ENCODE measurements at regions not wholly inside any gene's neighbourhood (a gene's known extent, or its start where the extent isn't known, plus 50 kb on each side); places are given as distances from the start of the nearest gene placed in this dataset.

DNA sequence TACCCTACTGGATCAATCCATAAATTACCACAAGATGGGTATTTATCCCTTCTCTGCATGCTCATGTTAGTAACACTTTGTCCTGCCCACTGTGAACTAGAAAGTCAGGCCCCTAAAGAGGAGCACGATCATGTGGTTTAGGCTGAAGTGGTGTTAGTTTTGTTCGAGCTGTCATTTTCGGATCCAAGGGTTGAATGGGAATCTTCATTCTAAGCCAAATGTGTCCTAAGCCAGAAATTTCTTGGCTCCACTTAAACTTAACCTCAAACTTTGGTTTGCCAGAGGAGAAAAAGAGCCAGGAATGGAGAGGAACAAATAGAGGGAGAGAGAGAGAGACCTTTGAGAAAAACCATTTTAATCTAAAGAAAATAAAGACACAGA is 837.7 kb upstream of the ZNF608 start:
- Histone ChIP-seq H3K36me3 (no peaks in the 10 kb centered on the region), H3K4me3 (no peak overlapping the region), H3K4me1 (replicated peaks) (no peaks in the 10 kb centered on the region), H3K9me3 (replicated peaks) (0 out of 2 replicates have a peak, but pooled peaks cover 2% of the 10 kb centered on the region), H3K27ac (no peak overlapping the region), H3K27me3 (replicated peaks) (no peaks in the 10 kb centered on the region)
- DNase-seq (ENCODE audit: low read depth in 1 of 2, low spot score in 2 of 2), result no peak

- DNase-seq (ENCODE audit: low read depth in 1 of 2, low spot score in 2 of 2), result no peak
- Histone ChIP-seq H3K4me1 (replicated peaks) (no peaks in the 10 kb centered on the region), H3K4me3 (no peak overlapping the region), H3K27ac (no peak overlapping the region), H3K27me3 (replicated peaks) (no peaks in the 10 kb centered on the region), H3K36me3 (no peaks in the 10 kb centered on the region), H3K9me3 (replicated peaks) (no peaks in the 10 kb centered on the region)
These were observed 835.6 kb upstream of the GRAMD2B start for GRCh38 chr5:125587631-125588030.

GRCh38 chr5:125592856-125593255 is 830.4 kb upstream of the GRAMD2B start:
- no peaks in the 10 kb centered on the region for H3K9me3 ChIP-seq (replicated peaks)
- H3K4me1 ChIP-seq (replicated peaks), result peaks cover 12% of the 10 kb centered on the region
- DNase-seq (ENCODE audit: low read depth in 1 of 2, low spot score in 2 of 2), result no peak
- H3K27me3 ChIP-seq (replicated peaks), result no peaks in the 10 kb centered on the region
- no peaks in the 10 kb centered on the region for H3K36me3 ChIP-seq
- no peak overlapping the region for H3K27ac ChIP-seq
- no peak overlapping the region for H3K4me3 ChIP-seq

DNA sequence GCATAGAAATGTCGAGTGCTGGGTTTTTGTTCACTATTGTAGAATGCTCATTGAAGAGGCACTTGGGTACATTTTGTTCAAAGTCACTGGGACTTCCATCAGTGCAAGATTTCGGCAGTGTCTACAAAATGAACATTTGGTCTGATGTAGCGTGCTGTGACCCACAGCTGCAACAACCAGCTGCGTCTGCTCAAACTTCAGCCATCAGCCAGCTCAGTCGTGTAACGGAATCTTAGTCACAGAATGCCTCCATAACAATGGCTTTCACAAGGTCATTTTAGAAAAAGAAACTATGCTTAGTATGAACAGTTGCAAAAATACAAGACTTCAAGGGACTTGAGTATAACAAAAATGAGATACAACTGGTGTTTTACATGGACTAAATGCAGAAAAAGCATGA is 828.1 kb upstream of the GRAMD2B start:
- Histone ChIP-seq H3K27ac (no peak overlapping the region), H3K4me1 (replicated peaks) (peaks cover 14% of the 10 kb centered on the region), H3K4me3 (no peak overlapping the region), H3K36me3 (no peaks in the 10 kb centered on the region), H3K9me3 (replicated peaks) (no peaks in the 10 kb centered on the region), H3K27me3 (replicated peaks) (no peaks in the 10 kb centered on the region)
- no peak for DNase-seq (ENCODE audit: low read depth in 1 of 2, low spot score in 2 of 2)

- Histone ChIP-seq H3K9me3 (replicated peaks) (no peaks in the 10 kb centered on the region), H3K27ac (no peak overlapping the region), H3K4me3 (no peak overlapping the region), H3K4me1 (replicated peaks) (peaks cover 14% of the 10 kb centered on the region), H3K36me3 (no peaks in the 10 kb centered on the region), H3K27me3 (replicated peaks) (no peaks in the 10 kb centered on the region)
- no peak for DNase-seq (ENCODE audit: low read depth in 1 of 2, low spot score in 2 of 2)
These were observed 827.4 kb upstream of the GRAMD2B start for GRCh38 chr5:125595845-125596244.

GRCh38 chr5:125597338-125597737 is 825.9 kb upstream of the GRAMD2B start:
- peak; percentile 66 to 82 for DNase-seq (ENCODE audit: low read depth in 1 of 2, low spot score in 2 of 2)
- H3K27me3 ChIP-seq (replicated peaks), result no peaks in the 10 kb centered on the region
- H3K27ac ChIP-seq, result peak overlapping the region; percentile 61
- H3K36me3 ChIP-seq, result no peaks in the 10 kb centered on the region
- H3K9me3 ChIP-seq (replicated peaks), result no peaks in the 10 kb centered on the region
- H3K4me3 ChIP-seq, result no peak overlapping the region
- H3K4me1 ChIP-seq (replicated peaks), result peaks cover 22% of the 10 kb centered on the region

DNA sequence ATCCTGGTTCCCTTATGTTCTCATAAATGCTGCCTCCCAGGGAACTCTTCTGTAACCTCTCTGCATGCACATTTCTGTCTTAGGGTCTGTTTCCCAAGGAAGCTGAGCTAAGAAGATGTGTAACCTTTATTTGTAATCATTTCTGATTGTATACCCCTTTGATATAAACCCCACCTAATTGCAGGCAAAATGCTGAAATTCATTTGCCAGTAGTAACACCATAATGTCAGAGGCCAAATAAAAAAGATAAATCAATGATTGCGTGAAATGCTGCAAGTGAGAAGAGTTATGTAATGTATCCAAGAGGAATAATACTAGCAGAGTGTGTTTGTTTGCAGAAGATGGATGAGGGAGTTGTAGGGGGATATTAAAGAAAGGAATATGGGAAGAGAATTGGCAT is 822.6 kb upstream of the GRAMD2B start:
- Histone ChIP-seq H3K36me3 (no peaks in the 10 kb centered on the region), H3K27ac (no peak overlapping the region), H3K4me3 (no peak overlapping the region), H3K27me3 (replicated peaks) (no peaks in the 10 kb centered on the region), H3K4me1 (replicated peaks) (peaks cover 27% of the 10 kb centered on the region), H3K9me3 (replicated peaks) (no peaks in the 10 kb centered on the region)
- DNase-seq (ENCODE audit: low read depth in 1 of 2, low spot score in 2 of 2), result no peak

- H3K27ac ChIP-seq, result no peak overlapping the region
- H3K4me1 ChIP-seq (replicated peaks), result peaks cover 21% of the 10 kb centered on the region
- no peak overlapping the region for H3K4me3 ChIP-seq
- no peaks in the 10 kb centered on the region for H3K9me3 ChIP-seq (replicated peaks)
- no peaks in the 10 kb centered on the region for H3K36me3 ChIP-seq
- no peaks in the 10 kb centered on the region for H3K27me3 ChIP-seq (replicated peaks)
- peak in 1 of 2 experiments; percentile 22 for DNase-seq (ENCODE audit: low read depth in 1 of 2, low spot score in 2 of 2)
These were observed 821.0 kb upstream of the GRAMD2B start for GRCh38 chr5:125602184-125602583.

DNA sequence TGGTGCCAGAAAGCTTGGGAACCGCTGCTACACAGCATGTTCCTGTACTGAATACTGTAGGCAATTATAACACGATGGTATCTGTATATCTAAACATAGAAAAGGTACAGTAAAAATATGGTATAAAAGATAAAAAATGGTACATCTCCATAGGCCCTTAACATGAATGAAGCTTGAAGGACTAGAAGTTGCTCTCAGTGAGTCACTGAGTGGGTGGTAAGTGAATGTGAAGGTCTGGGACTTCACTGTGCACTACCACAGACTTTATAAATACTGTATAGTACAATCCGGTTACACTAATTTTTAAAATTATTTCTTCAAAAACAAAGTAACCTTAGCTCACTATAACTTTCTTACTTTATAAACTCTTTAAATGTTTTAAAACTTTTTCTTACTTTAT is 819.9 kb upstream of the GRAMD2B start:
- Histone ChIP-seq H3K4me1 (replicated peaks) (peaks cover 12% of the 10 kb centered on the region), H3K27ac (no peak overlapping the region), H3K4me3 (no peak overlapping the region), H3K27me3 (replicated peaks) (no peaks in the 10 kb centered on the region), H3K9me3 (replicated peaks) (no peaks in the 10 kb centered on the region), H3K36me3 (no peaks in the 10 kb centered on the region)
- no peak for DNase-seq (ENCODE audit: low read depth in 1 of 2, low spot score in 2 of 2)

GRCh38 chr5:125604104-125604503 is 819.1 kb upstream of the GRAMD2B start:
- H3K9me3 ChIP-seq (replicated peaks), result no peaks in the 10 kb centered on the region
- no peak overlapping the region for H3K27ac ChIP-seq
- H3K27me3 ChIP-seq (replicated peaks), result no peaks in the 10 kb centered on the region
- H3K4me3 ChIP-seq, result no peak overlapping the region
- no peaks in the 10 kb centered on the region for H3K36me3 ChIP-seq
- DNase-seq (ENCODE audit: low read depth in 1 of 2, low spot score in 2 of 2), result no peak
- peaks cover 12% of the 10 kb centered on the region for H3K4me1 ChIP-seq (replicated peaks)

GRCh38 chr5:125607018-125607417 is 816.2 kb upstream of the GRAMD2B start:
- Histone ChIP-seq H3K4me3 (no peak overlapping the region), H3K27ac (no peak overlapping the region), H3K27me3 (replicated peaks) (no peaks in the 10 kb centered on the region), H3K36me3 (no peaks in the 10 kb centered on the region), H3K9me3 (replicated peaks) (no peaks in the 10 kb centered on the region), H3K4me1 (replicated peaks) (peaks cover 6% of the 10 kb centered on the region)
- DNase-seq (ENCODE audit: low read depth in 1 of 2, low spot score in 2 of 2), result no peak

DNA sequence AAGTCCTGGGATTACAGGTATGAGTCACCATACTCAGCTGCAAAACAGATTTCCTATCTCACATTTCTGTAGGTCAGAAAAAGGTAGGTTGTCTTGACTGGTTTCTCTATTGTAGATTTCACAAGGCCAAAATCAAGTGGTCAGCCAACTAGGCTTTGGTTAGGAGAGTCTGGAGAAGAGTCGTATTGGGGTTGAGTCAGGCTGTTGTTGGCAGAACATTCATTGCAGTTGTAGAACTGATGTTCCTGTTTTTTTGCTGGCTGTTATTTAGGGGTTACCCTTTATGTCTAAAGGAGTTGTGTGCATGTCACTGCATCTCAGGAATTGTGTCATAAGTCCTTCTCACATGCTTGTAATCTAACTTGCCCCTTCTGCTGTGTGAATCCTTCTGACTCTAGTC is 814.2 kb upstream of the GRAMD2B start:
- no peak overlapping the region for H3K27ac ChIP-seq
- DNase-seq (ENCODE audit: low read depth in 1 of 2, low spot score in 2 of 2), result no peak
- H3K4me3 ChIP-seq, result no peak overlapping the region
- H3K9me3 ChIP-seq (replicated peaks), result no peaks in the 10 kb centered on the region
- no peaks in the 10 kb centered on the region for H3K4me1 ChIP-seq (replicated peaks)
- H3K36me3 ChIP-seq, result no peaks in the 10 kb centered on the region
- no peaks in the 10 kb centered on the region for H3K27me3 ChIP-seq (replicated peaks)

DNA sequence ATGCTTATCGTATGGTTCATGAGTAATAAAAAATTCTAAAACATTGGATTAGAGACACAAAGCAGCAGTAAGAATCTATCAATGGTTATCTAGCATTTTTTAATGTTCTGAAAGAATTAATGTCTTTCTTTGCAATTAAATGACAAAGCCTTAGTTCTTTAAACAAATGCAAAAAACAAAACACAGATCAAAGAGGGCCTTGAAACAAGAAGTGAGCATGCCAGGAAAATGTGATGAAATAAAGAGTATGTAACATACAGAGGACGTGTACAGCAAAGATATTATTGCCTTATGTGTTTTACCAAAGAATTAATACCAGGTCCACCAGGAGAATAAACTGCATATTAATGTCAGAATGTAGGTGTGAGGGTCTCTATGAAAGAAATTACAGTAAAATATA is 812.3 kb upstream of the GRAMD2B start:
- no peaks in the 10 kb centered on the region for H3K9me3 ChIP-seq (replicated peaks)
- H3K4me1 ChIP-seq (replicated peaks), result no peaks in the 10 kb centered on the region
- no peak for DNase-seq (ENCODE audit: low read depth in 1 of 2, low spot score in 2 of 2)
- H3K4me3 ChIP-seq, result no peak overlapping the region
- H3K27me3 ChIP-seq (replicated peaks), result no peaks in the 10 kb centered on the region
- H3K36me3 ChIP-seq, result no peaks in the 10 kb centered on the region
- no peak overlapping the region for H3K27ac ChIP-seq

DNA sequence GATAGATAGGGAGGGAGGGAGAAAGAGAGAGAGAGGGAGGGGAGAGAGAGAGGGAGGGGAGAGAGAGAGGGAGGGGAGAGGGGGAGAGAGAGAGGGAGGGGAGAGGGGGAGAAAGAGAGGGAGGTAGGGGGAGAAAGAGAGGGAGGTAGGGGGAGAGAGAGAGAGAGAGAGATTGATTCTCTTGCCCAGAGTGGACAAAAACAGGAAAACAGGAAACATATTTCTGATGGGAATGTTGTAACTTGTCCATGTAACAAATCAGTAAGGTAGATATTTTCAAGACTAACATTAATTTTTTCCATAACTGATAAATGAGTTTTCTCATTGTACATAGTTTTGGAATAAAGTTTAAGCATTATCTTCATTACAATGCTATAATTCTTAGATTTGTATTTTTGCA is 811.7 kb upstream of the GRAMD2B start:
- no peaks in the 10 kb centered on the region for H3K4me1 ChIP-seq (replicated peaks)
- H3K27me3 ChIP-seq (replicated peaks), result no peaks in the 10 kb centered on the region
- H3K9me3 ChIP-seq (replicated peaks), result no peaks in the 10 kb centered on the region
- H3K4me3 ChIP-seq, result no peak overlapping the region
- H3K27ac ChIP-seq, result no peak overlapping the region
- no peaks in the 10 kb centered on the region for H3K36me3 ChIP-seq
- no peak for DNase-seq (ENCODE audit: low read depth in 1 of 2, low spot score in 2 of 2)

DNA sequence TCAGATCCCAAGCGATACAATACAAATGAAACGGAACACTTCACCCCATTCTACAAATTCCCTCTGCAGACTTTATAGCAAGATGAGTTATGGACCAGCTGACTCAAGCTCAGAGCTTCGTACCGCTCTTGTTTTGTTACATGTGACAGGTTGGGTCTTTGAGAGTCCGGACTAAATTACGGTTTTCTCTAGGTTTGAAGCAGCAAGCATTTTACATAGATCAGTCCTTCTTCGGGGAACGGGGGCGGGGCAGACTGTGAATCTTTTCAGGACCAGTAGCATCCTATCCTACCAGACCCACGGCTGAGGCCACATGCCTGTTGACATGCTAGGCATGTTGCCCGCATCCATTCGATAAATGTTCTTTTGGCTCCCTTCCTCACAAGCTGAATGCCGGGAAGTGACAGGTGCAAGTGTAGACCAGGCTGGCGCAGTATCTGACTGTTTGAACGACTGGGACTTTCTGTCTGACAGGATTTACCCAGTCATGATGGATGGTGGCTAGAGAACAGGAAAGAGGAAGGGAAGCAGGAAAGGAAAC is 811.0 kb upstream of the GRAMD2B start:
- no peaks in the 10 kb centered on the region for H3K4me1 ChIP-seq (replicated peaks)
- DNase-seq (ENCODE audit: low read depth in 1 of 2, low spot score in 2 of 2), result no peak
- no peaks in the 10 kb centered on the region for H3K9me3 ChIP-seq (replicated peaks)
- no peak overlapping the region for H3K27ac ChIP-seq
- H3K36me3 ChIP-seq, result no peaks in the 10 kb centered on the region
- no peaks in the 10 kb centered on the region for H3K27me3 ChIP-seq (replicated peaks)
- no peak overlapping the region for H3K4me3 ChIP-seq

All from SJSA1 (cell line).